AG09309 (cell line): ENCODE measurements at regions not wholly inside any gene's neighbourhood (a gene's known extent, or its start where the extent isn't known, plus 50 kb on each side); places are given as distances from the start of the nearest gene placed in this dataset.
"Not testable (repeated sequence)": the region's sequence is repeated elsewhere in the genome, so short reads cannot be mapped to it uniquely, and the experiment has no call there.

Experiments used
- DNase-seq: peaks from one replicate; pipeline ENCODE4 v3.0.0-alpha.2; 2010; ENCODE audit warnings: low read depth
- H3K4me3 ChIP-seq: 2 replicates; pipeline ENCODE4 v1.5.1; 2011; ENCODE audit warnings: mild to moderate bottlenecking, low read depth, low read length, moderate library complexity; ENCODE audit not compliant: control insufficient read depth
- TF ChIP-seq, protein P1 (sequence below): IDR thresholded peaks from 2 replicates; pipeline ENCODE4 v1.5.1; 2011; ENCODE audit warnings: mild to moderate bottlenecking, low read depth, low read length, inconsistent platforms; ENCODE audit not compliant: insufficient read depth, control insufficient read depth; ENCODE audit errors: missing control alignments

DNA sequence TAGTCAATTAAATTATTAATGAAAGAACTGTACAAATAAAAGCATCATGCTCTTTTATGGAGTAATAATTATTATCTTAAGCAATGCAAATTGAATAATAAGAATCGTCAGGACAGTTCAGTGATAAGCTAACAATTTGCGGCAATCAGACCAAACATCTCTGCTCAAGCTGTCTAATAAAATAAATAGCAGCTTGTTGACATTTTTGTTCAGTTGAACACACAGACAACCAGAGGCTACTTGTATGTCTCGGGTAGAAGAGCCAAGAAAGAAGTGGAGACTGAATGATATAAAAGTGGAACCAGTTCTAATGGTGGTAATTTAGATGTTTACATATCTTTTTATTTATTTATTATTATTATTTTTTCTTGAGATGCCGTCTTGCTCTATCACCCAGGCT is 57.4 kb upstream of the FOXN3 start:
- TF ChIP-seq, protein P1, sequence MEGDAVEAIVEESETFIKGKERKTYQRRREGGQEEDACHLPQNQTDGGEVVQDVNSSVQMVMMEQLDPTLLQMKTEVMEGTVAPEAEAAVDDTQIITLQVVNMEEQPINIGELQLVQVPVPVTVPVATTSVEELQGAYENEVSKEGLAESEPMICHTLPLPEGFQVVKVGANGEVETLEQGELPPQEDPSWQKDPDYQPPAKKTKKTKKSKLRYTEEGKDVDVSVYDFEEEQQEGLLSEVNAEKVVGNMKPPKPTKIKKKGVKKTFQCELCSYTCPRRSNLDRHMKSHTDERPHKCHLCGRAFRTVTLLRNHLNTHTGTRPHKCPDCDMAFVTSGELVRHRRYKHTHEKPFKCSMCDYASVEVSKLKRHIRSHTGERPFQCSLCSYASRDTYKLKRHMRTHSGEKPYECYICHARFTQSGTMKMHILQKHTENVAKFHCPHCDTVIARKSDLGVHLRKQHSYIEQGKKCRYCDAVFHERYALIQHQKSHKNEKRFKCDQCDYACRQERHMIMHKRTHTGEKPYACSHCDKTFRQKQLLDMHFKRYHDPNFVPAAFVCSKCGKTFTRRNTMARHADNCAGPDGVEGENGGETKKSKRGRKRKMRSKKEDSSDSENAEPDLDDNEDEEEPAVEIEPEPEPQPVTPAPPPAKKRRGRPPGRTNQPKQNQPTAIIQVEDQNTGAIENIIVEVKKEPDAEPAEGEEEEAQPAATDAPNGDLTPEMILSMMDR: no peak
- DNase-seq: no peak
- no peak overlapping the region for H3K4me3 ChIP-seq

- TF ChIP-seq, protein P1: no peak
- DNase-seq: no peak
- no peak overlapping the region for H3K4me3 ChIP-seq
Observed at GRCh38 chr14:89473989-89474388, 57.0 kb upstream of the FOXN3 start.

DNA sequence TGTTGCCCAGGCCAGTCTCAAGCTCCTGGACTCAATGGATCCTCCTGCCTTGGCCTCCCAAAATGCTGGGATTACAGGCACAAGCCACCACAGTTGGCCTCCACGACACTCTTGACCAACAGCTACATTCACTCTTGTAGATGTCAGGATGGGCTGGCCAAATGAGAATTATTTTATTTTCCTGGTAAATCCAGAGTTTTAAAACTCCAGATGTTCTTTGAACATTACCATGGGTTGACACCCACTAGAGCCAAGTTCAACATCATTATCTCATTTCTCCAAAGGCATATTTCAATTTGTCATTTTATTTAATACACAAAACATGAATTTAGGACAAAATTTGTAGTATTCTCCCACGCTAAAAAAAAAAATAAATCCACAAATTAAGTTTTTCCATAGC is 56.5 kb upstream of the FOXN3 start:
- TF ChIP-seq, protein P1: no peak
- no peak for DNase-seq
- no peak overlapping the region for H3K4me3 ChIP-seq

- DNase-seq: no peak
- H3K4me3 ChIP-seq: no peak overlapping the region
- TF ChIP-seq, protein P1: no peak
Observed at GRCh38 chr14:89470401-89470800, 53.4 kb upstream of the FOXN3 start.

GRCh38 chr14:89469210-89470198 is 52.5 kb upstream of the FOXN3 start:
- TF ChIP-seq, protein P1: no peak
- DNase-seq: no peak
- no peak overlapping the region for H3K4me3 ChIP-seq

DNA sequence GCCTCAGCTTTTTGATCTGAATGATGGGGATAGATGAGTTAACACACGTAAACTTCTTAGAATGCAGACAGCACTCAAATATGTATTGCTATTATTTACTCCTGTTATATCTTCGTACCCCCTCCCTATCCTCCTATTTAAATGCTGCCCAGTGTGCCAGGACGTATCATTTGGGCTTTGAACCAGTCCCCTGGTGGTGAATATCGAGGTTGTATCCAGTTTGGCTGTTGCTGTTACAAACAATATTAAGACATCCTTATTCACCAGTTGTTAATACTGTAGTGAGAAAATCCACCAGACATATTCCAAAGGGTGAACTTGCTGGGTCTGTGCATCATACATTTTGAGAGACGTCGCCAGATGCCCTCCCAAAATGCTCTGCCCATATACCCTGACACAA is 51.5 kb upstream of the FOXN3 start:
- no peak for DNase-seq
- TF ChIP-seq, protein P1: no peak
- no peak overlapping the region for H3K4me3 ChIP-seq

GRCh38 chr14:89468030-89468429 is 51.0 kb upstream of the FOXN3 start:
- H3K4me3 ChIP-seq, DNase-seq: not testable (repeated sequence)
